ENCODE measurements at regions not wholly inside any gene's neighbourhood (a gene's known extent, or its start where the extent isn't known, plus 50 kb on each side); places are given as distances from the start of the nearest gene placed in this dataset.

DNA sequence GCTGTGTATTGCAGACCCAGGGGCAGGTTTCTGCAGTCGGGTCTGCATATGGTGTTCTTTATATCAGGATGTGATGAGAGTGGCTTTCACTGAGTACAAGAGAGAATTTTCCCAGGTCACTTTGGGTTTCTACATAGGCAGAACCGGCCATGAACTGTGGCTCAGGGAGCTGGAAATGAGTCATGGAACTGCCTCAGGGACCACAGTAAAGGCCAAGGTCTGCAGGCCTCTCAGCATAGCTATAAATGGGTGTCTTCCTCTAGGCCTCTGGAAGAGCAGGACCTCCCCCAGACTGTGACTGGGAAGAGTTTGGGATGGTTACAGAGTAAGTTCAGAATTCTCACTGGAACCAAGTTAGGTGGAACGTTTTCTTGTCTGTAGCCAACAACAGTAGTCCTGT, 51.8 kb upstream of the ZNF681 start:
- H3K36me3 ChIP-seq (ENCODE audit: control insufficient read depth in 2 of 2, extremely low read depth in 1 of 2, insufficient read depth in 2 of 2, low read length in 2 of 2) = no peaks in the 10 kb centered on the region
- H3K4me3 ChIP-seq (replicated peaks in 1 of 3; ENCODE audit: insufficient read depth in 1 of 3, low read depth in 1 of 3, low read length in 3 of 3) = no peak overlapping the region
- DNase-seq (ENCODE audit: low read depth, low spot score) (no peak), FAIRE-seq (no peak)
- H3K27ac ChIP-seq (ENCODE audit: insufficient read depth, low read depth, low read length) = no peak overlapping the region
- intact Hi-C loops (cut with micrococcal nuclease) = no loop called here
- H3K9ac ChIP-seq (replicated peaks; ENCODE audit: extremely low read depth, insufficient read depth, low read length) = no peak overlapping the region
- POLR2A ChIA-PET = no interaction called here
- CTCF ChIA-PET = no interaction called here
- no peaks in the 10 kb centered on the region for H3K27me3 ChIP-seq (ENCODE audit: control insufficient read depth in 2 of 2, insufficient read depth in 2 of 2, low read length in 2 of 2)
- dilution Hi-C loops (cut with MboI; ENCODE audit: extremely low pct_ligation_motif_present, low sequenced_read_pairs) = no loop called here
- no peaks in the 10 kb centered on the region for H3K9me1 ChIP-seq (replicated peaks; ENCODE audit: control insufficient read depth, extremely low read depth, insufficient read depth, low read length)
- H4K20me1 ChIP-seq (replicated peaks; ENCODE audit: control insufficient read depth, extremely low read depth, insufficient read depth, low read length) = no peaks in the 10 kb centered on the region
- no peaks in the 10 kb centered on the region for H3K79me2 ChIP-seq (ENCODE audit: control insufficient read depth, insufficient read depth, low read length)
- no peak overlapping the region for H2AFZ ChIP-seq (ENCODE audit: low read depth, low read length)
- no TSS peak for BruUV-seq (replicated peaks)
- TF ChIP-seq, protein P1, sequence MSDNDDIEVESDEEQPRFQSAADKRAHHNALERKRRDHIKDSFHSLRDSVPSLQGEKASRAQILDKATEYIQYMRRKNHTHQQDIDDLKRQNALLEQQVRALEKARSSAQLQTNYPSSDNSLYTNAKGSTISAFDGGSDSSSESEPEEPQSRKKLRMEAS (IDR thresholded peaks at IDR 0.05; ENCODE audit: insufficient read depth, insufficient read length) = no peak
- no peak for TF ChIP-seq FOS (IDR thresholded peaks at IDR 0.05; ENCODE audit: borderline replicate concordance, insufficient read depth, low read length)
- no peak for TF ChIP-seq JUN (IDR thresholded peaks at IDR 0.05; ENCODE audit: borderline replicate concordance, insufficient read depth, insufficient read length, low read depth)
- no peak for TF ChIP-seq GATA2 (IDR thresholded peaks at IDR 0.05; ENCODE audit: insufficient read depth, insufficient read length, low read depth, low read length)
- TF ChIP-seq POLR2AphosphoS5 (IDR thresholded peaks at IDR 0.05; ENCODE audit: insufficient read depth, low read depth, low read length) = no peak
- TF ChIP-seq, protein P2, sequence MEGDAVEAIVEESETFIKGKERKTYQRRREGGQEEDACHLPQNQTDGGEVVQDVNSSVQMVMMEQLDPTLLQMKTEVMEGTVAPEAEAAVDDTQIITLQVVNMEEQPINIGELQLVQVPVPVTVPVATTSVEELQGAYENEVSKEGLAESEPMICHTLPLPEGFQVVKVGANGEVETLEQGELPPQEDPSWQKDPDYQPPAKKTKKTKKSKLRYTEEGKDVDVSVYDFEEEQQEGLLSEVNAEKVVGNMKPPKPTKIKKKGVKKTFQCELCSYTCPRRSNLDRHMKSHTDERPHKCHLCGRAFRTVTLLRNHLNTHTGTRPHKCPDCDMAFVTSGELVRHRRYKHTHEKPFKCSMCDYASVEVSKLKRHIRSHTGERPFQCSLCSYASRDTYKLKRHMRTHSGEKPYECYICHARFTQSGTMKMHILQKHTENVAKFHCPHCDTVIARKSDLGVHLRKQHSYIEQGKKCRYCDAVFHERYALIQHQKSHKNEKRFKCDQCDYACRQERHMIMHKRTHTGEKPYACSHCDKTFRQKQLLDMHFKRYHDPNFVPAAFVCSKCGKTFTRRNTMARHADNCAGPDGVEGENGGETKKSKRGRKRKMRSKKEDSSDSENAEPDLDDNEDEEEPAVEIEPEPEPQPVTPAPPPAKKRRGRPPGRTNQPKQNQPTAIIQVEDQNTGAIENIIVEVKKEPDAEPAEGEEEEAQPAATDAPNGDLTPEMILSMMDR (IDR thresholded peaks at IDR 0.05; ENCODE audit: extremely low read depth in 1 of 2, insufficient read depth in 1 of 2, low read depth in 1 of 2, low read length in 2 of 2) = no peak
- TF ChIP-seq MYC (IDR thresholded peaks at IDR 0.05; ENCODE audit: low read depth, low read length) = no peak
- no peak for TF ChIP-seq EZH2 (IDR thresholded peaks at IDR 0.05; ENCODE audit: borderline replicate concordance, low read depth, low read length, severe bottlenecking)
- no peak for TF ChIP-seq POLR2A (IDR thresholded peaks at IDR 0.05; ENCODE audit: low read depth, low read length)
- H3K4me1 ChIP-seq (ENCODE audit: control insufficient read depth, extremely low read depth, insufficient read depth, low read length) = no peaks in the 10 kb centered on the region
- H3K9me3 ChIP-seq (replicated peaks; ENCODE audit: control insufficient read depth, insufficient read depth, low read length) = no peaks in the 10 kb centered on the region
- H3K4me2 ChIP-seq (ENCODE audit: insufficient read depth, low read length) = no peak overlapping the region

Data from endothelial cell of umbilical vein (primary cell).